T-cell (primary cell): ENCODE measurements at regions not wholly inside any gene's neighbourhood (a gene's known extent, or its start where the extent isn't known, plus 50 kb on each side); places are given as distances from the start of the nearest gene placed in this dataset.
"Not testable (repeated sequence)": the region's sequence is repeated elsewhere in the genome, so short reads cannot be mapped to it uniquely, and the experiment has no call there.

Experiments used
- ATAC-seq, 4 experiments: fragments of 200-7000 bp in 3 of 4; fragments of 150-1000 bp in 1 of 4; cut with Tn5 transposase; replicated peaks in 1 of 4; 1 replicate in 3 of 4; 2 replicates in 1 of 4; pipeline ENCODE4 v1.10.0; 2021; ENCODE audit warnings: moderate library complexity in 3 of 4, mild to moderate bottlenecking in 2 of 4, moderate number of reproducible peaks in 1 of 4
- CTCF ChIA-PET, 2 donors: fragments of 300-600 bp; sonication (Branson Sonifier 250); formaldehyde crosslinking; loops; one replicate each; lab custom pipeline; 2022; ENCODE audit warnings: antibody characterized with exemption in 2 of 2; lab: Charles Lee
- POLR2A ChIA-PET, 2 donors: fragments of 300-600 bp; sonication (Branson Sonifier 250); formaldehyde crosslinking; loops; one replicate each; lab custom pipeline; 2022; ENCODE audit warnings: antibody characterized with exemption in 2 of 2; lab: Charles Lee
- DNase-seq, 35 experiments: peaks; one replicate each; pipeline versions ENCODE4 v3.0.0 to v3.0.0-alpha.2; 2013 to 2023
- H3K27ac ChIP-seq: one replicate; pipeline ENCODE4 v1.5.1; 2013; ENCODE audit warnings: low read length
- H3K27me3 ChIP-seq, 2 experiments: replicated peaks in 1 of 2; 1 replicate in 1 of 2; 2 replicates in 1 of 2; pipeline versions ENCODE4 v1.6.1 to v1.7.0; 2013; ENCODE audit warnings: low read length in 1 of 2, mixed read lengths in 1 of 2; ENCODE audit not compliant: control insufficient read depth in 2 of 2, insufficient read depth in 2 of 2; ENCODE audit errors: extremely low read depth in 1 of 2
- H3K36me3 ChIP-seq, 2 donors: 1 replicate in 1 of 2; 2 replicates in 1 of 2; pipeline versions ENCODE4 v1.6.1 to v1.7.0; 2013; ENCODE audit warnings: low read length in 1 of 2; ENCODE audit not compliant: control insufficient read depth in 2 of 2, insufficient read depth in 1 of 2; ENCODE audit errors: extremely low read depth in 1 of 2
- H3K4me1 ChIP-seq, 2 experiments: 1 replicate in 1 of 2; 2 replicates in 1 of 2; pipeline versions ENCODE4 v1.6.1 to v1.7.0; 2013; ENCODE audit warnings: low read length in 2 of 2, mixed read lengths in 1 of 2; ENCODE audit not compliant: insufficient read depth in 2 of 2, control insufficient read depth in 1 of 2; ENCODE audit errors: extremely low read depth in 1 of 2
- H3K4me3 ChIP-seq, 2 donors: 1 replicate in 1 of 2; 2 replicates in 1 of 2; pipeline versions ENCODE4 v1.5.1 to v1.7.0; 2013; ENCODE audit warnings: mild to moderate bottlenecking in 2 of 2, low read length in 1 of 2, moderate library complexity in 1 of 2; ENCODE audit not compliant: control insufficient read depth in 1 of 2; ENCODE audit errors: extremely low read depth in 1 of 2
- H3K9me3 ChIP-seq: 2 replicates; pipeline ENCODE4 v1.7.0; 2013
- H3K27ac Mint-ChIP-seq, 2 donors: one replicate each; pipeline ENCODE4 v1.8.0; 2020 to 2021; ENCODE audit warnings: mild to moderate bottlenecking in 2 of 2, mixed read lengths in 2 of 2
- H3K27me3 Mint-ChIP-seq, 2 donors: one replicate each; pipeline ENCODE4 v1.8.0; 2021 to 2022; ENCODE audit warnings: mixed read lengths in 2 of 2
- H3K36me3 Mint-ChIP-seq: one replicate; pipeline ENCODE4 v1.8.0; 2021; ENCODE audit warnings: mixed read lengths
- H3K4me1 Mint-ChIP-seq, 3 donors: one replicate each; pipeline ENCODE4 v1.8.0; 2020 to 2022; ENCODE audit warnings: mixed read lengths in 3 of 3, mild to moderate bottlenecking in 1 of 3
- H3K4me3 Mint-ChIP-seq, 3 donors: one replicate each; pipeline ENCODE4 v1.8.0; 2020 to 2022; ENCODE audit warnings: mild to moderate bottlenecking in 3 of 3, mixed read lengths in 3 of 3, moderate library complexity in 3 of 3
- H3K9me3 Mint-ChIP-seq, 3 donors: one replicate each; pipeline ENCODE4 v1.8.0; 2020 to 2022; ENCODE audit warnings: mixed read lengths in 3 of 3
- WGBS: methylation state at CpG from one replicate; pipeline ENCODE4 v1.1.5; 2013; ENCODE audit warnings: missing lambda C conversion rate; ENCODE audit not compliant: insufficient coverage; 5-methylcytosine and 5-hydroxymethylcytosine counted together

GRCh38 chr14:37870170-37870569 is 274.7 kb downstream of the TTC6 start:
- Mint-ChIP-seq H3K27ac (no peak overlapping the region), H3K4me3 (no peak overlapping the region)

GRCh38 chr14:37870632-37871346 is 275.4 kb downstream of the TTC6 start:
- WGBS, result 78% methylated on average over 7 of the region's 11 CpGs
- POLR2A ChIA-PET, result no interaction called here
- no peak overlapping the region for H3K27ac Mint-ChIP-seq
- no peaks in the 10 kb centered on the region for H3K36me3 Mint-ChIP-seq
- Histone ChIP-seq H3K27me3 (no peaks in the 10 kb centered on the region), H3K4me1 (peaks cover 0 to 4% of the 10 kb centered on the region in 2 experiments), H3K4me3 (no peak overlapping the region), H3K36me3 (no peaks in the 10 kb centered on the region), H3K27ac (no peak overlapping the region), H3K9me3 (no peaks in the 10 kb centered on the region)
- ATAC-seq (no peak), DNase-seq (no peak)
- H3K27me3 Mint-ChIP-seq, result peaks cover 0 to 13% of the 10 kb centered on the region in 2 donors
- CTCF ChIA-PET, result interaction anchor here (0.9 to 1.0 kb wide), 2 partner anchors 10 to 34 kb away, joined by 3 read pairs; no protein-coding TSS in a partner anchor
- no peak overlapping the region for H3K4me3 Mint-ChIP-seq
- H3K9me3 Mint-ChIP-seq, result peaks cover 0 to 5% (median 0%) of the 10 kb centered on the region in 3 donors
- peaks cover 6 to 9% (median 7%) of the 10 kb centered on the region in 3 donors for H3K4me1 Mint-ChIP-seq

More at GRCh38 chr14:37870170-37870569, 274.7 kb downstream of the TTC6 start:
- no peaks in the 10 kb centered on the region for H3K9me3 ChIP-seq
- no peaks in the 10 kb centered on the region for H3K27me3 ChIP-seq
- H3K4me1 ChIP-seq, result peaks cover 0 to 4% of the 10 kb centered on the region in 2 experiments
- Mint-ChIP-seq H3K27me3 (peaks cover 0 to 13% of the 10 kb centered on the region in 2 donors), H3K36me3 (no peaks in the 10 kb centered on the region), H3K9me3 (peaks cover 0 to 5% (median 0%) of the 10 kb centered on the region in 3 donors), H3K4me1 (peaks cover 6 to 9% (median 7%) of the 10 kb centered on the region in 3 donors)
- H3K4me3 ChIP-seq, result no peak overlapping the region
- WGBS, result no CpG with 5 or more reads among the region's 5 CpGs
- ATAC-seq (no peak), DNase-seq (no peak)
- POLR2A ChIA-PET, result no interaction called here
- CTCF ChIA-PET, result no interaction called here
- no peaks in the 10 kb centered on the region for H3K36me3 ChIP-seq
- no peak overlapping the region for H3K27ac ChIP-seq

GRCh38 chr14:37874065-37874428 is 278.6 kb downstream of the TTC6 start:
- H3K4me1 Mint-ChIP-seq, ATAC-seq, H3K27me3 ChIP-seq, H3K27me3 Mint-ChIP-seq, POLR2A ChIA-PET, H3K9me3 ChIP-seq, H3K27ac Mint-ChIP-seq, DNase-seq, H3K4me3 Mint-ChIP-seq, H3K36me3 Mint-ChIP-seq, H3K27ac ChIP-seq, H3K9me3 Mint-ChIP-seq, H3K36me3 ChIP-seq, H3K4me1 ChIP-seq, H3K4me3 ChIP-seq: not testable (repeated sequence)
- WGBS, result 100% methylated on average over 4 of the region's 10 CpGs
- CTCF ChIA-PET, result interaction anchor here in 1 of 2 donors (0.5 to 2.5 kb wide), 5 partner anchors 13 to 627 kb away, joined by 3 to 9 read pairs (median 3); no protein-coding TSS in a partner anchor

- DNase-seq, result peak; percentile 33 to 79 (median 64)
- peaks cover 0 to 5% of the 10 kb centered on the region in 2 donors for H3K27me3 Mint-ChIP-seq
- H3K4me1 ChIP-seq, result peaks cover 0 to 4% of the 10 kb centered on the region in 2 experiments
- ChIA-PET POLR2A (interaction anchor here in 1 of 2 donors (0.6 kb wide), 1 partner anchor 9 kb away, joined by 3 read pairs; no protein-coding TSS in a partner anchor), CTCF (interaction anchor here in 1 of 2 donors (0.6 to 2.5 kb wide), 5 partner anchors 11 to 631 kb away, joined by 3 to 9 read pairs (median 3); no protein-coding TSS in a partner anchor)
- peaks cover 6 to 9% (median 7%) of the 10 kb centered on the region in 3 donors for H3K4me1 Mint-ChIP-seq
- H3K27ac ChIP-seq, result no peak overlapping the region
- WGBS, result 26% methylated on average over 11 of the region's 15 CpGs
- H3K9me3 ChIP-seq, result no peaks in the 10 kb centered on the region
- ATAC-seq, result peak; percentile 70 to 87 (median 70)
- H3K36me3 Mint-ChIP-seq, result no peaks in the 10 kb centered on the region
- H3K4me3 Mint-ChIP-seq, result no peak overlapping the region
- peaks cover 0 to 2% of the 10 kb centered on the region in 2 experiments for H3K27me3 ChIP-seq
- H3K36me3 ChIP-seq, result no peaks in the 10 kb centered on the region
- H3K27ac Mint-ChIP-seq, result peak overlapping the region in 1 of 2 donors; percentile 40
- H3K9me3 Mint-ChIP-seq, result no peaks in the 10 kb centered on the region
- no peak overlapping the region for H3K4me3 ChIP-seq
Measured at GRCh38 chr14:37874429-37875109, 279.1 kb downstream of the TTC6 start.

GRCh38 chr14:37888234-37888633 is 292.8 kb downstream of the TTC6 start:
- no peaks in the 10 kb centered on the region for H3K4me1 ChIP-seq
- peaks cover 0 to 6% of the 10 kb centered on the region in 2 experiments for H3K27me3 ChIP-seq
- no peak for DNase-seq
- no peak overlapping the region for H3K4me3 ChIP-seq
- H3K4me1 Mint-ChIP-seq, result no peaks in the 10 kb centered on the region
- no peak for ATAC-seq
- H3K36me3 ChIP-seq, result no peaks in the 10 kb centered on the region
- no peaks in the 10 kb centered on the region for H3K9me3 ChIP-seq
- no peaks in the 10 kb centered on the region for H3K36me3 Mint-ChIP-seq
- peaks cover 0 to 6% (median 0%) of the 10 kb centered on the region in 3 donors for H3K9me3 Mint-ChIP-seq
- no peak overlapping the region for H3K27ac ChIP-seq
- ChIA-PET POLR2A (no interaction called here), CTCF (interaction anchor here in 1 of 2 donors (1.1 to 2.0 kb wide), 3 partner anchors 11 to 15 kb away, joined by 3 to 9 read pairs (median 5); no protein-coding TSS in a partner anchor)
- no peak overlapping the region for H3K27ac Mint-ChIP-seq
- WGBS, result no CpG with 5 or more reads among the region's 1 CpG
- H3K4me3 Mint-ChIP-seq, result no peak overlapping the region
- H3K27me3 Mint-ChIP-seq, result peaks cover 0 to 3% of the 10 kb centered on the region in 2 donors

GRCh38 chr14:37889087-37889486 is 293.7 kb downstream of the TTC6 start:
- ChIA-PET POLR2A (no interaction called here), CTCF (interaction anchor here (0.6 to 2.0 kb wide), 4 partner anchors 14 to 979 kb away, joined by 3 to 9 read pairs (median 4); no protein-coding TSS in a partner anchor)
- no peak overlapping the region for H3K27ac Mint-ChIP-seq
- H3K36me3 Mint-ChIP-seq, result no peaks in the 10 kb centered on the region
- no peak for DNase-seq
- Histone ChIP-seq H3K4me1 (no peaks in the 10 kb centered on the region), H3K9me3 (no peaks in the 10 kb centered on the region), H3K27ac (no peak overlapping the region), H3K27me3 (peaks cover 0 to 6% of the 10 kb centered on the region in 2 experiments), H3K36me3 (no peaks in the 10 kb centered on the region), H3K4me3 (no peak overlapping the region)
- no peak overlapping the region for H3K4me3 Mint-ChIP-seq
- ATAC-seq, result no peak
- 67% methylated on average over 1 of the region's 5 CpGs for WGBS
- no peaks in the 10 kb centered on the region for H3K4me1 Mint-ChIP-seq
- peaks cover 0 to 3% of the 10 kb centered on the region in 2 donors for H3K27me3 Mint-ChIP-seq
- peaks cover 0 to 6% (median 0%) of the 10 kb centered on the region in 3 donors for H3K9me3 Mint-ChIP-seq
